A673 (cell line): ENCODE measurements at regions not wholly inside any gene's neighbourhood (a gene's known extent, or its start where the extent isn't known, plus 50 kb on each side); places are given as distances from the start of the nearest gene placed in this dataset.

Source experiments
- BruUV-seq: library from RNA; stranded (reverse); fragments of 400-500 nt; replicated peaks from 2 replicates; lab custom pipeline; 2021; lab: Mats Ljungman, UMichigan
- CTCF ChIA-PET: fragments of 300-600 bp; sonication (Branson Sonifier 250); formaldehyde crosslinking; loops from one replicate; lab custom pipeline; 2022; ENCODE audit warnings: antibody characterized with exemption; lab: Charles Lee
- POLR2A ChIA-PET: fragments of 300-600 bp; sonication (Branson Sonifier 250); formaldehyde crosslinking; loops from one replicate; lab custom pipeline; 2022; ENCODE audit warnings: antibody characterized with exemption; ENCODE audit not compliant: low non-redundant PET; lab: Charles Lee
- DNase-seq: peaks from one replicate; pipeline ENCODE4 v3.0.0-alpha.2; 2015; ENCODE audit warnings: low spot score
- H3K27ac ChIP-seq: fragments of 200-600 bp; sonication (generic); 2 replicates; pipeline ENCODE4 v1.5.1; 2016; ENCODE audit warnings: mixed run types, low read depth, mild to moderate bottlenecking, mixed read lengths, antibody characterized with exemption, low read length; ENCODE audit not compliant: poor library complexity, severe bottlenecking
- H3K27me3 ChIP-seq: fragments of 200-600 bp; sonication (generic); replicated peaks from 2 replicates; pipeline ENCODE4 v1.6.1; 2017; ENCODE audit warnings: mixed run types, low read depth, mild to moderate bottlenecking, mixed read lengths, antibody characterized with exemption, low read length; ENCODE audit not compliant: insufficient read depth, poor library complexity
- H3K36me3 ChIP-seq: fragments of 200-600 bp; sonication (generic); 2 replicates; pipeline ENCODE4 v1.6.1; 2016; ENCODE audit warnings: mixed run types, mild to moderate bottlenecking, mixed read lengths, antibody characterized with exemption, low read length; ENCODE audit not compliant: insufficient read depth, poor library complexity, severe bottlenecking
- H3K4me1 ChIP-seq: fragments of 200-600 bp; sonication (generic); 2 replicates; pipeline ENCODE4 v1.6.1; 2017; ENCODE audit warnings: mixed run types, mild to moderate bottlenecking, mixed read lengths, antibody characterized with exemption, low read length; ENCODE audit not compliant: insufficient read depth, poor library complexity, severe bottlenecking
- H3K4me3 ChIP-seq: fragments of 200-600 bp; sonication (generic); 2 replicates; pipeline ENCODE4 v1.5.1; 2016; ENCODE audit warnings: low read depth, mixed run types, mild to moderate bottlenecking, mixed read lengths, low read length; ENCODE audit not compliant: poor library complexity, severe bottlenecking
- H3K9me3 ChIP-seq: fragments of 200-600 bp; sonication (generic); 2 replicates; pipeline ENCODE4 v1.6.1; 2016; ENCODE audit warnings: mixed run types, low read depth, mild to moderate bottlenecking, mixed read lengths, antibody characterized with exemption, low read length; ENCODE audit not compliant: poor library complexity, severe bottlenecking
- CTCF ChIP-seq: fragments of 300-800, 200-600 bp; sonication (generic); conservative IDR thresholded peaks from 2 replicates; pipeline ENCODE4 v1.5.1; 2017; ENCODE audit warnings: low read depth, mild to moderate bottlenecking, antibody characterized with exemption, low read length, moderate library complexity, mixed read lengths
- EZH2 ChIP-seq: fragments of 200-600 bp; sonication (generic); IDR thresholded peaks from 2 replicates; pipeline ENCODE4 v1.6.1; 2017; ENCODE audit warnings: borderline replicate concordance, low read depth, mild to moderate bottlenecking, mixed read lengths, antibody characterized with exemption, low read length; ENCODE audit not compliant: poor library complexity, severe bottlenecking
- intact Hi-C: fragments of 100-400 bp; cut with micrococcal nuclease; formaldehyde crosslinking; loops from one replicate; pipeline ENCODE4 v1.10.0; 2022; ENCODE audit not compliant: unreplicated experiment

- Histone ChIP-seq H3K4me1 (no peaks in the 10 kb centered on the region), H3K36me3 (no peaks in the 10 kb centered on the region), H3K27me3 (no peaks in the 10 kb centered on the region), H3K9me3 (no peaks in the 10 kb centered on the region), H3K27ac (no peak overlapping the region), H3K4me3 (no peak overlapping the region)
- ChIA-PET POLR2A (no interaction called here), CTCF (no interaction called here)
- intact Hi-C loops: no loop called here
- no peak for DNase-seq
- no peak for TF ChIP-seq EZH2
- no peak for TF ChIP-seq CTCF
- BruUV-seq: no TSS peak
These were observed 108.4 kb downstream of the FAT3 start for GRCh38 chr11:92332986-92333385.

GRCh38 chr11:92340839-92341238, 116.2 kb downstream of the FAT3 start:
- intact Hi-C loops: no loop called here
- no peaks in the 10 kb centered on the region for H3K27me3 ChIP-seq
- TF ChIP-seq EZH2 (no peak), CTCF (peak; percentile 84)
- no peaks in the 10 kb centered on the region for H3K4me1 ChIP-seq
- no peaks in the 10 kb centered on the region for H3K36me3 ChIP-seq
- ChIA-PET POLR2A (no interaction called here), CTCF (interaction anchor here (0.5 to 0.9 kb wide), 2 partner anchors 569 to 893 kb away, joined by 3 to 7 read pairs; no protein-coding TSS in a partner anchor)
- no peak overlapping the region for H3K4me3 ChIP-seq
- no peaks in the 10 kb centered on the region for H3K9me3 ChIP-seq
- DNase-seq: peak; percentile 48
- no peak overlapping the region for H3K27ac ChIP-seq
- BruUV-seq: no TSS peak

GRCh38 chr11:92342034-92342720, 117.6 kb downstream of the FAT3 start:
- ChIA-PET POLR2A (no interaction called here), CTCF (no interaction called here)
- Histone ChIP-seq H3K4me3 (no peak overlapping the region), H3K36me3 (no peaks in the 10 kb centered on the region), H3K9me3 (no peaks in the 10 kb centered on the region), H3K4me1 (no peaks in the 10 kb centered on the region), H3K27ac (no peak overlapping the region), H3K27me3 (no peaks in the 10 kb centered on the region)
- TF ChIP-seq CTCF (no peak), EZH2 (no peak)
- no TSS peak for BruUV-seq
- no peak for DNase-seq
- intact Hi-C loops: no loop called here
